MM.1S (cell line): ENCODE measurements at regions not wholly inside any gene's neighbourhood (a gene's known extent, or its start where the extent isn't known, plus 50 kb on each side); places are given as distances from the start of the nearest gene placed in this dataset.

ENCODE experiments used
- CTCF ChIP-seq: fragments of 300-600 bp; sonication (generic); IDR thresholded peaks from 2 replicates; pipeline ENCODE4 v1.5.1; 2016; ENCODE audit warnings: antibody characterized with exemption, low read length, mixed read lengths
- EZH2 ChIP-seq: fragments of 300-600 bp; sonication (generic); optimal IDR thresholded peaks from 2 replicates; pipeline ENCODE3; 2017; ENCODE audit warnings: low read depth, mild to moderate bottlenecking, antibody characterized with exemption, low read length, mixed read lengths

- peak; percentile 85 for TF ChIP-seq CTCF
- TF ChIP-seq EZH2 = no peak
Measured at GRCh38 chr17:52383493-52384100, 225.1 kb upstream of the CA10 start.
